ENCODE measurements at regions not wholly inside any gene's neighbourhood (a gene's known extent, or its start where the extent isn't known, plus 50 kb on each side); places are given as distances from the start of the nearest gene placed in this dataset.
"Not testable (repeated sequence)": the region's sequence is repeated elsewhere in the genome, so short reads cannot be mapped to it uniquely, and the experiment has no call there.

DNA sequence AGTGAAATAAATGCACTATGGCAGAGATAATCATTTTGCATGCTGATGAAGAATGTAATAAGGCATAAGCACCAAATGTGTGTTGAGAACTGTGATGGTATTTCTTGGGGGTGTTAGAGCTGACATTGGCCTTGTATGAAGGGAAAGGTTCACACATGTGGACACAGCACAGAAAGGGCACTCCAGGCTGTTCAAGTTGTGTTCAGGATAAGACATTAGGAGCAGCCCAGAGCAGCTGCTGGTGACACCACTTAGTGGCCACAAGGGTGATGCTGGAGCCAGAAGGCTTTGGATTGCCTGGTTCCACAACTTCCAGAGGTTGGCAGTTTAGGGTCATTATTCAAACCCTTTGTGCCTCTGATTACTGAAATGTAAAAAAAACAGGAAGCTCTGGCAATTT lies 155.4 kb downstream of the GOLGA6L6 start:
- Histone ChIP-seq H3K18ac (ENCODE audit: low read depth, low read length) (no peak overlapping the region), H3K4ac (ENCODE audit: low read depth, low read length) (no peak overlapping the region), H2BK15ac (ENCODE audit: low read depth, low read length) (no peak overlapping the region), H3K27me3 (ENCODE audit: control insufficient read depth, insufficient read depth, low read length) (no peaks in the 10 kb centered on the region), H2AK5ac (ENCODE audit: low read depth, low read length) (no peak overlapping the region), H4K8ac (ENCODE audit: low read depth in 2 of 2, low read length in 2 of 2) (no peak overlapping the region), H3K9ac (ENCODE audit: low read depth, low read length) (no peak overlapping the region), H3K79me1 (ENCODE audit: low read depth in 1 of 2, low read length in 2 of 2) (no peaks in the 10 kb centered on the region), H3K9me3 (ENCODE audit: control insufficient read depth, insufficient read depth, low read length) (peaks cover 15% of the 10 kb centered on the region), H2AK9ac (replicated peaks; ENCODE audit: low read depth, low read length, poor library complexity) (no peak overlapping the region), H2BK5ac (ENCODE audit: low read depth, low read length, poor library complexity, severe bottlenecking) (no peak overlapping the region), H4K91ac (ENCODE audit: insufficient read depth, low read depth, low read length) (no peak overlapping the region), H4K20me1 (ENCODE audit: insufficient read depth, low read length) (no peaks in the 10 kb centered on the region), H3K9me1 (ENCODE audit: insufficient read depth, low read length) (no peaks in the 10 kb centered on the region), H2AFZ (replicated peaks; ENCODE audit: low read length, poor library complexity) (no peak overlapping the region), H3K27ac (ENCODE audit: insufficient read depth, low read length) (no peak overlapping the region), H2BK120ac (ENCODE audit: low read depth, low read length) (no peak overlapping the region), H3K14ac (replicated peaks; ENCODE audit: low read depth, low read length) (no peak overlapping the region), H3K23ac (ENCODE audit: low read depth, low read length) (no peak overlapping the region), H3K4me3 (ENCODE audit: insufficient read depth, low read depth, low read length) (no peak overlapping the region), H4K5ac (ENCODE audit: low read depth, low read length) (no peak overlapping the region), H3K4me1 (ENCODE audit: control insufficient read depth, insufficient read depth, low read length) (no peaks in the 10 kb centered on the region), H3K4me2 (ENCODE audit: low read depth, low read length) (no peak overlapping the region), H3K56ac (ENCODE audit: extremely low read depth, insufficient read depth, low read length) (no peak overlapping the region), H3K36me3 (ENCODE audit: control insufficient read depth, insufficient read depth, low read length) (no peaks in the 10 kb centered on the region), H2BK20ac (ENCODE audit: low read depth, low read length) (no peak overlapping the region)
- in situ Hi-C loops (cut with MboI; ENCODE audit: low sequenced_read_pairs) (no loop called here), dilution Hi-C loops (cut with HindIII; ENCODE audit: low sequenced_read_pairs, unreplicated experiment) (no loop called here), intact Hi-C loops (cut with micrococcal nuclease) (no loop called here)
- DNase-seq, result no peak
- TF ChIP-seq, protein P1, sequence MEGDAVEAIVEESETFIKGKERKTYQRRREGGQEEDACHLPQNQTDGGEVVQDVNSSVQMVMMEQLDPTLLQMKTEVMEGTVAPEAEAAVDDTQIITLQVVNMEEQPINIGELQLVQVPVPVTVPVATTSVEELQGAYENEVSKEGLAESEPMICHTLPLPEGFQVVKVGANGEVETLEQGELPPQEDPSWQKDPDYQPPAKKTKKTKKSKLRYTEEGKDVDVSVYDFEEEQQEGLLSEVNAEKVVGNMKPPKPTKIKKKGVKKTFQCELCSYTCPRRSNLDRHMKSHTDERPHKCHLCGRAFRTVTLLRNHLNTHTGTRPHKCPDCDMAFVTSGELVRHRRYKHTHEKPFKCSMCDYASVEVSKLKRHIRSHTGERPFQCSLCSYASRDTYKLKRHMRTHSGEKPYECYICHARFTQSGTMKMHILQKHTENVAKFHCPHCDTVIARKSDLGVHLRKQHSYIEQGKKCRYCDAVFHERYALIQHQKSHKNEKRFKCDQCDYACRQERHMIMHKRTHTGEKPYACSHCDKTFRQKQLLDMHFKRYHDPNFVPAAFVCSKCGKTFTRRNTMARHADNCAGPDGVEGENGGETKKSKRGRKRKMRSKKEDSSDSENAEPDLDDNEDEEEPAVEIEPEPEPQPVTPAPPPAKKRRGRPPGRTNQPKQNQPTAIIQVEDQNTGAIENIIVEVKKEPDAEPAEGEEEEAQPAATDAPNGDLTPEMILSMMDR (conservative IDR thresholded peaks at IDR 0.05; ENCODE audit: low read depth, low read length), result no peak
- ATAC-seq (ENCODE audit: low read depth), result no peak
- BruUV-seq (replicated peaks), result no TSS peak
- CTCF ChIA-PET, result no interaction called here
- POLR2A ChIA-PET (ENCODE audit: unreplicated experiment), result no interaction called here

DNA sequence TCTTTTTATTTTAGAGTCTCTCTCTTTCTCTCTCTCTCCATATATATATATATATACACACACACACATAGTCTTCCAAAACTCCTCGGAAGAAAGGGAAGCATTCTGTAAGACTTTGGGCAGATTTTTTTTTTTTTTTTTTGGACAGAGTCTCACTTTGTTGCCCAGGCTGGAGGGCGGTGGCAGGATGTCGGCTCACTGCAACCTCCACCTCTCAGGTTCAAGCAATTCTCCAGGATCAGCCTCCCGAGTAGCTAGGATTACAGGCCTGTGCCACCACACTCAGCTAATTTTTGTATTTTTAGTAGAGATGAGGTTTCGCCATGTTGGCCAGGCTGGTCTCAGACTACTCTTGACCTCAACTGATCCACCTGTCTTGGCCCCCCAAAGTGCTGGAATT lies 161.4 kb downstream of the GOLGA6L6 start:
- H3K79me1 ChIP-seq (ENCODE audit: low read depth in 1 of 2, low read length in 2 of 2); H3K36me3 ChIP-seq (ENCODE audit: control insufficient read depth, insufficient read depth, low read length); H2AK5ac ChIP-seq (ENCODE audit: low read depth, low read length); intact Hi-C loops (cut with micrococcal nuclease); H3K27ac ChIP-seq (ENCODE audit: insufficient read depth, low read length); BruUV-seq (replicated peaks); H3K27me3 ChIP-seq (ENCODE audit: control insufficient read depth, insufficient read depth, low read length); H2BK20ac ChIP-seq (ENCODE audit: low read depth, low read length); H4K91ac ChIP-seq (ENCODE audit: insufficient read depth, low read depth, low read length); H3K14ac ChIP-seq (replicated peaks; ENCODE audit: low read depth, low read length); H3K4me1 ChIP-seq (ENCODE audit: control insufficient read depth, insufficient read depth, low read length); in situ Hi-C loops (cut with MboI; ENCODE audit: low sequenced_read_pairs); H2BK120ac ChIP-seq (ENCODE audit: low read depth, low read length); H4K5ac ChIP-seq (ENCODE audit: low read depth, low read length); dilution Hi-C loops (cut with HindIII; ENCODE audit: low sequenced_read_pairs, unreplicated experiment); H2BK15ac ChIP-seq (ENCODE audit: low read depth, low read length); H2AK9ac ChIP-seq (replicated peaks; ENCODE audit: low read depth, low read length, poor library complexity); H3K4me2 ChIP-seq (ENCODE audit: low read depth, low read length); CTCF ChIA-PET; H2BK5ac ChIP-seq (ENCODE audit: low read depth, low read length, poor library complexity, severe bottlenecking); H3K56ac ChIP-seq (ENCODE audit: extremely low read depth, insufficient read depth, low read length); H3K18ac ChIP-seq (ENCODE audit: low read depth, low read length); ATAC-seq (ENCODE audit: low read depth); POLR2A ChIA-PET (ENCODE audit: unreplicated experiment); H3K4me3 ChIP-seq (ENCODE audit: insufficient read depth, low read depth, low read length); H4K8ac ChIP-seq (ENCODE audit: low read depth in 2 of 2, low read length in 2 of 2); H4K20me1 ChIP-seq (ENCODE audit: insufficient read depth, low read length); H3K9ac ChIP-seq (ENCODE audit: low read depth, low read length); DNase-seq; H3K4ac ChIP-seq (ENCODE audit: low read depth, low read length); H3K23ac ChIP-seq (ENCODE audit: low read depth, low read length); H3K9me1 ChIP-seq (ENCODE audit: insufficient read depth, low read length); H2AFZ ChIP-seq (replicated peaks; ENCODE audit: low read length, poor library complexity): not testable (repeated sequence)
- H3K9me3 ChIP-seq (ENCODE audit: control insufficient read depth, insufficient read depth, low read length), result peaks cover 18% of the 10 kb centered on the region
- WGBS, 2 experiments (ENCODE audit: extremely low coverage in 2 of 2, insufficient read length in 1 of 2), result no CpG with 5 or more reads among the region's 5 CpGs
